ENCODE measurements at regions not wholly inside any gene's neighbourhood (a gene's known extent, or its start where the extent isn't known, plus 50 kb on each side); places are given as distances from the start of the nearest gene placed in this dataset.
"Not testable (repeated sequence)": the region's sequence is repeated elsewhere in the genome, so short reads cannot be mapped to it uniquely, and the experiment has no call there.

DNA sequence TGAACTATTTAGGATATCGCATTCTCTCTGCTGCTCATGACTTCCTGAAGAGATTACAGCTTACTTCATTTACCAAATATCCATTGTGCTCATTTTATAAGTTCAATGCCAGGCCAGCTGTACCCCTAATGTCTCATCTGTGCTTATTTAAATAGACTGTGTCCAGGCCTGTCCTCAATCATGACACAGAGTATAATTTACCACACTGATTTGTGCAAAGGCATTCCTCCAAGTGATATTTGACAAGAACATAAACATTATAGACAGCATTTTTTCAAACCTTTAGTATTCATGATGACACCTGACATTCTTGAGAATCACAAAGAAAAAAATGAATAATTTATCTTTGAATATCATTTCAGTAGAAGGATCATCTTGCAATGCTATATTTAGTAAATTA lies 260.1 kb upstream of the SEMA3D start:
- no peak for DNase-seq (ENCODE audit: low read depth)

GRCh38 chr7:85426487-85426960 lies 239.7 kb upstream of the SEMA3D start:
- DNase-seq (ENCODE audit: low read depth) = no peak

DNA sequence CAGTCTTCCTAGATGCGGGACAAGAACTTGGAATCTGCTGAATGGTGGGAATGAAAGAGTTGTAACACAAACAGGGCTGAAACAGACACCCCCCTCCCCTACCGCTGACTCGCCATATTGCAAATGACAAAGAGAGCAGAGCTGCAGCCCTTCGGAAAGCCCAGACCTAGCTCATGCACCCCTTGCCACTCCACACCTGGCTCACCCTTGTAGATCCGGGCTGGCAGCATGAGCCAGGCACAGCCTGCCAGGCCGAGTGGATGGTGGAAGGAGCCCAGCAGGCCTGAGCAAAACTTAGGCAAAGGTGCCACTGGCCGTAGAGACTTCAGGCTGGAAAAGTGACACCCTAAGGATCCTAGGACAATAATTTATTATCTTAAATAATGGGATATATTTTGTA lies 237.4 kb upstream of the SEMA3D start:
- no peak for DNase-seq (ENCODE audit: low read depth)

- no peak for DNase-seq (ENCODE audit: low read depth)
Measured at GRCh38 chr7:85423209-85423895, 236.5 kb upstream of the SEMA3D start.

- DNase-seq (ENCODE audit: low read depth) = no peak
Measured at GRCh38 chr7:85415743-85416142, 228.9 kb upstream of the SEMA3D start.

DNA sequence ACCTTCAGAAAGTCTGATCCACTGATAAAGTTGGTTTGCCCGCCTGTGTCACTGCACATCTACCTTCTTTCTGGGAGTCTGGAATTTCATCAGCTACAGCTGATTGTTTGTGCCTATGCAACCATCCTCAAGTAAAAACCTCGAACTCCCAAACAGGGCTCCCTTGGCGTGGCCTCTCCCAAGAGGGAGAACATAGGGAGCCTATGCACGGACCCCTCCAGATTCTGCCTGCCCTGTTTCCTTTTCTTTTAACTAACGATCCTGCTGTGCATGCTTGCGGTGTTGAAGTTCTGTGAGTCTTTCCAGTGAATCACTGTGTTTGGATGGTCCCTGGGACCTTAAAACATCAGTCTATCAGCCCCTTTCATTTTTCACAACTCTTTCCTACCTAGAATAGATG lies 226.9 kb upstream of the SEMA3D start:
- peak; percentile 9 for DNase-seq (ENCODE audit: low read depth)

GRCh38 chr7:85412912-85413311 lies 226.1 kb upstream of the SEMA3D start:
- DNase-seq (ENCODE audit: low read depth) = no peak

DNA sequence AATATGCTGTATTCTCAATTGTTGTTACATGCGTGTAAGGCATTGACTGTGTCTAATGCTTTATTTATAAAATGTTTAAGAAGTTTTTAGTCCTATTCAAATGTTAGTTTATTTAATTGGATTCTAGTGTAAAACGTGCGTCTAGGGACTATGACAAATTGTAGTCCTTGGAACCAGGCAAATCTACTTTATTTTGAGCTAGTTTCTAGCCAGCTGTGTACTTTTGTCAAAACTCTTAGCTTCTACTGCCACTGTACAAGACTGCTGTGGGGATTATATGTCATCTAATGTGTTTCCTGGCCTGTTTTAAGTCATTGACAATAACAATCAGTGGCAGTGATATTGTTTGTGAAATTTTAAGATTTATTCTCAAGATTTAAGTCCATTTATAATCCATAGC lies 220.5 kb upstream of the SEMA3D start:
- DNase-seq (ENCODE audit: low read depth) = no peak

DNA sequence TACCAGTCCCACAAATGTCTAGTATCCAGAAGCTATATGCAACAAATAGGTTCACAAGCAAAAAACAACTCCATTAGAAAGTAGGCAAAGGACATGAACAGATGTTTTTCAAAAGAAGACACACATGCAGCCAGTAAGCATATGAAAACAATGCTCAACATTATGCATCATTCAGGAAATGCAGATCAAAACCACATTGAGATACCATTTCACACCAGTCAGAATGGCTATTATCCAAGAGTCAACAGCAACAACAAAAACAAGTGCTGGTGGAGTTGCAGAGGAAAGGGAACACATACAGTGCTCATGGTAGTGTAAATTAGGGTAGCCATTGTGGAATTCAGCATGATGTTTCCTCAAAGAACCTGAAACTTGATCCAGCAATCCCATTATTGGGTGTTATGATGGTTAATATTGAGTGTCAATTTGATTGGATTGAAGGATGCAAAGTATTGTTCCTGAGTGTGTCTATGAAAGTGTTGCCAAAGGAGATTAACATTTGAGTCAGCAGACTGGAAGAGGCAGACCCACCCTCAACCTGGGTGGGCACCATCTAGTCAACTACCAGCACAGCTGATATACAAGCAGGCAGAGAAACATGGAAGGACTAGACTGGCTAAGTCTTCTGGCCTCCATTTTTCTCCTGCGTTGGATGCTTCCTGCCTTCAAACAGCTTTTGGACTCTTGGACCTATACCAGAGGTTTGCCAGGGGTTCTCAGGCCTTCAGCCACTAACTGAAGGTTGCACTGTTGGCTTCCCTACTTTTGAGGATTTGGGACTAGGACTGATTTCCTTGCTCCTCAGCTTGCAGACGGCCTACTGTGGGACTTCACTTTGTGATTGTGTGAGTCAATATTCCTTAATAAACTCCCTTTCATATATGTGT lies 218.4 kb upstream of the SEMA3D start:
- no peak for DNase-seq (ENCODE audit: low read depth)

DNA sequence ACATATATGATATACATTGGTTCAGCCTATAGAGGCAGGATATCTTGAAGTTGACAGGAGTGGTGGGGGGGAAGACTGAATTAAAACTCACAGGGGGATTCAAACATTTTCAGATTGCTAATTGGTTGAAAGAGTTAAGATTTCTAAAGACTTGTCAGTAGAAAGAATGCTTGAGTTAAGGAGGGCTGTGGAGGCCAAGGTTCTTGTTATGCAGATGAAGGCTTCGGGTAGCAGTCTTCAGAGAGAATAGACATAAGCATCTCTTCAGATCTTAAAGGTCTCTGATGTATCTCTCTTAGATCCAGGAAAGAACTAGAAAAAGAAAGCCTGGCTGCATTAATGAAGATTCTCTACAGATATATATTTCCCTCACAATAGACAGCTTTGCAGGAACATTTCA lies 209.8 kb upstream of the SEMA3D start:
- no peak for DNase-seq (ENCODE audit: low read depth)

- DNase-seq (ENCODE audit: low read depth) = no peak
Measured at GRCh38 chr7:85392789-85393188, 205.9 kb upstream of the SEMA3D start.

GRCh38 chr7:85392326-85392725 lies 205.5 kb upstream of the SEMA3D start:
- DNase-seq (ENCODE audit: low read depth) = no peak

- no peak for DNase-seq (ENCODE audit: low read depth)
Measured at GRCh38 chr7:85386460-85386859, 199.6 kb upstream of the SEMA3D start.

DNA sequence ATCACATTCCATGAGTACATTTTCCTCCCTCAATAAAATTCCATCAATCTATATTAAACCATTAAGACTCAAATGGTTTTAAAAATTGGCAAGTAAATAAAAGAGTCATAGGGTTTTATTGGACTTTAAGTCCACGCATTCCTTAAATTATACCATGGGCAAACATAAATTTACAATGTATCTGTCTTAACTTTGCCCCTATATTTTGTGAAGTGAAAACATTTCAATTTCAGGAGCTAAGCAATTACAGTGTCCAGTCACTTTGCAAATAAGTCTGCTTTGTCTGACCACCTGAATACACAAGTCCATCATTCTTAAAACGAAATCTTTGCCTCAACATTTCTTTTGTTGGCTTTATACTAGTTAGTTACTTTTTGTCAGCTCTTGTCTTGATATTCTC lies 197.5 kb upstream of the SEMA3D start:
- no peak for DNase-seq (ENCODE audit: low read depth)

DNA sequence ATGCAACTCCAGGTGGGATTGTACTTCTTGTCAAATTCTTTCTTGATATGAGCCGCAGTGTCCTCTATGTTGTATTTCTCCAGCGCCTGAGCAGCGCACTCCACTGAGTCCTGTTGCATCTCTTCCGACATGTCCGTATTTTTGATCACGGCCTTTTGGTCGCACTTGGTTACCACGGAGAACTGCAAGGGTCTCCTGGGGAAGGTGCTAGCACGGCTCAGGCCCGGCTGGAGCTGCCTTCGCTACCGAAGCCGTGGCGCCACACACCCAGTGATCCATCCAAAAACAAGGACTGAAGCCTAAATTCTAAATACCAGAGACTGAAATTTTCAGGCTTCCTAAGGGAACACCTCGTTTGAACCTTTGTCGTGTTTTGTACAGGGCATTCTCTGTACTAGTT lies 194.4 kb upstream of the SEMA3D start:
- no peak for DNase-seq (ENCODE audit: low read depth)

DNA sequence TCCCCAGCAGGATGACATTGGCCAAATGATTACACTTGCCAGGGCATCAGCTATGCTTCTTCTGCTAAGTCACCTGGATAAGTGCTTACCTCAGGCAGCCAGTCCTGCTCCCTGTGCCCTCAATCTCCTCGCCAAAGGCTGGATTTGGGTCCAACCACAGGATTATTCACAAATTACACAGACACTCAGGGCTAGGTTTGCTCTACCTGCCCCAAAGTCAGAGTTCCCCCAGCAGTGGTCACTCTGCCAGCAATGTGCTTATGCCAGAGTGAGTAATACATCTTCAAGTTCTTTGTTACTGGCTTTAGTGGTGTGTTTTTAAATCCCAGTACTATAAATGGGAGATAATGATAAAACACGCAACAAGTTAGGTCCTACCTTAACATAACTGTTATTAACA lies 189.7 kb upstream of the SEMA3D start:
- no peak for DNase-seq (ENCODE audit: low read depth)

- DNase-seq (ENCODE audit: low read depth) = no peak
Measured at GRCh38 chr7:85356916-85357315, 170.1 kb upstream of the SEMA3D start.

GRCh38 chr7:85343484-85343883 lies 156.6 kb upstream of the SEMA3D start:
- no peak for DNase-seq (ENCODE audit: low read depth)

GRCh38 chr7:85342781-85343180 lies 155.9 kb upstream of the SEMA3D start:
- DNase-seq (ENCODE audit: low read depth) = no peak

DNA sequence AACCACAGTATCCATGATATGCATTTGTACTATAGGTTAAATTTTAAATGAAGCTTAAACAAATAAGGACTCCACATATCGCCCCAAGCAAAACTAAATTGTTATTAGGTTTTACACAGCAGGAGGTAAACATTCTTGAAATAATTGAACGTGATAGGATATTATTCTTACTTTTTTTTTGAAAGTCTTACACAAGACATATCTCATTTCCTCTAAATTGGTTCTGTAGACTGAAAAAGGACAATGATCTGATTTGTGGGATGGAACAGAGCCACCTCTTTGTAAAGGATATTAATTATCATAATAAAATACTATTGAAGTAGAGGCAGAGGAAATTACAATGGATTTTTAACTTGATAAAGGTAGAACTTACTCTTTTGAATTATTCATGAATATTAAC lies 155.1 kb upstream of the SEMA3D start:
- no peak for DNase-seq (ENCODE audit: low read depth)

DNA sequence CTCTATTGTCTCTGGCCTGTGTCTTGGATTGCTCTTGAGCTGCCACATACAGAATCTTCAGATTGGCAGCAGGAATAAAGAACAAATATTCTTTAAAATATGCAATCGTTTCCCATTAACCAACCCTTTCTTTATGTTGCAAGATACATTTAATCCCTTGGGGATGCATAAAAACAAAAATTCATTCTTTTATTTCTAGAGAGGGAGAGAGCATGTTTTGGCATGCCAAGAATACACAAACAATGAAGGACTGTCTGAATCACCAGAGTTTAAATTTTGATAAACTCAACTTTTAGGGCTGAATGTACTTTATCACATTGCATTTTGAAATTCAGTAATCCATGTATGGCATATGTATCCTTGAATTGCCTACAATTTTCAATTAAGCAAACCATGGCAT lies 154.3 kb upstream of the SEMA3D start:
- DNase-seq (ENCODE audit: low read depth) = no peak

DNA sequence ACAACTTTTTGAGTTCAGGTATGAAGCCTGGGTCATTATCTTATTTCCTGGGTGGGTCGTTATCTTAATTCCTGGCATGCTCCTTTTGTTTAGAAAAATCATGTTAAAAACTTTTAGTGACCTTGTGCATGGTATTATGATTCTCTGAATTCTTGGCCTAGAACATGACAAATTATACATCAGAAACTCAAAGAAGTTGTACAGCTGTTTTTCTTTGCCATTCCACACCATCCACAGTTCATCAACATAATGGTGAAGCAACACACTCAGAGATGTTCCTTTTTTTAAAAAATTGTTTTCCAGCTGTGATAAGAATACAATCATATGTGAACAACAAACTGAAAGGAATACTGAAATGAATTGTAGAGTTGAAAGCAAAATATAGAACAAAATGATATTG lies 149.2 kb upstream of the SEMA3D start:
- DNase-seq (ENCODE audit: low read depth) = no peak

DNA sequence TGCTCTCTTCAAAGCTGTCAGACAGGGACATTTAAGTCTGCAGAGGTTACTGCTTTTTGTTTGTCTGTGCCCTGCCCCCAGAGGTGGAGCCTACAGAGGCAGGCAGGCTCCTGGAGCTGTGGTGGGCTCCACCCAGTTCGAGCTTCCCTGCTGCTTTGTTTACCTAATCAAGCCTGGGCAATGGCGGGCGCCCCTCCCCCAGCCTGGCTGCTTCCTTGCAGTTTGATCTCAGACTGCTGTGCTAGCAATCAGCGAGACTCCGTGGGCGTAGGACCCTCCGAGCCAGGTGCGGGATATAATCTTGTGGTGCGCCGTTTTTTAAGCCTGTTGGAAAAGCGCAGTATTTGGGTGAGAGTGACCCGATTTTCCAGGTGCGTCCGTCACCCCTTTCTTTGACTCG lies 148.3 kb upstream of the SEMA3D start:
- DNase-seq (ENCODE audit: low read depth) = not testable (repeated sequence)

Measured in Daoy (cell line).